WTC11 (cell line): ENCODE measurements at regions not wholly inside any gene's neighbourhood (a gene's known extent, or its start where the extent isn't known, plus 50 kb on each side); places are given as distances from the start of the nearest gene placed in this dataset.

Source experiments
- ATF6 ChIP-seq: sonication (generic); formaldehyde crosslinking; IDR thresholded peaks from 2 replicates; pipeline ENCODE4 v1.8.1; 2023; ENCODE audit warnings: mild to moderate bottlenecking, missing genetic modification reagents
- CTCF ChIP-seq: fragments of 200-600 bp; IDR thresholded peaks from 2 replicates; pipeline ENCODE4 v1.8.0; 2022; ENCODE audit warnings: antibody characterized with exemption
- ESRRA ChIP-seq: sonication (generic); formaldehyde crosslinking; IDR thresholded peaks from 2 replicates; pipeline ENCODE4 v1.8.1; 2022; ENCODE audit warnings: mild to moderate bottlenecking, missing genetic modification reagents, borderline replicate concordance
- FOXK1 ChIP-seq: sonication (generic); formaldehyde crosslinking; IDR thresholded peaks from 2 replicates; pipeline ENCODE4 v1.8.0; 2022; ENCODE audit warnings: mild to moderate bottlenecking, moderate library complexity, missing genetic modification reagents
- JUN ChIP-seq: sonication (generic); formaldehyde crosslinking; IDR thresholded peaks from 2 replicates; pipeline ENCODE4 v1.8.0; 2023; ENCODE audit warnings: mild to moderate bottlenecking, missing genetic modification reagents
- RORB ChIP-seq: fragments of 250-450 bp; sonication (Bioruptor Pico); IDR thresholded peaks from 2 replicates; pipeline ENCODE4 v1.9.0; 2021; ENCODE audit warnings: mild to moderate bottlenecking
- SMAD3 ChIP-seq: sonication (generic); formaldehyde crosslinking; IDR thresholded peaks from 2 replicates; pipeline ENCODE4 v1.8.0; 2022; ENCODE audit warnings: missing genetic modification reagents, mild to moderate bottlenecking, borderline replicate concordance
- SP1 ChIP-seq: sonication (generic); formaldehyde crosslinking; conservative IDR thresholded peaks from 2 replicates; pipeline ENCODE4 v1.8.1; 2022; ENCODE audit warnings: missing genetic modification reagents
- ZMAT4 ChIP-seq: fragments of 250-450 bp; sonication (Bioruptor Pico); IDR thresholded peaks from 2 replicates; pipeline ENCODE4 v1.9.0; 2021; ENCODE audit warnings: mild to moderate bottlenecking

- TF ChIP-seq CTCF (no peak), RORB (CRISPR knock-in tag) (no peak), SMAD3 (CRISPR knock-in tag) (no peak), ZMAT4 (CRISPR knock-in tag) (no peak), ATF6 (CRISPR knock-in tag) (no peak), JUN (CRISPR knock-in tag) (no peak), SP1 (CRISPR knock-in tag) (no peak), ESRRA (CRISPR knock-in tag) (no peak), FOXK1 (no peak)
These were observed 237.4 kb upstream of the PTGER4 start for GRCh38 chr5:40442346-40442745.
